Ammon's horn (tissue), 1 donor: ENCODE measurements at regions not wholly inside any gene's neighbourhood (a gene's known extent, or its start where the extent isn't known, plus 50 kb on each side); places are given as distances from the start of the nearest gene placed in this dataset.

ENCODE experiments used
- DNase-seq: peaks from one replicate; pipeline ENCODE4 v3.0.0-alpha.2; 2016; ENCODE audit warnings: low spot score

- no peak for DNase-seq
These were observed 190.6 kb downstream of the MID1IP1 start for GRCh38 chrX:38991656-38992440.

DNA sequence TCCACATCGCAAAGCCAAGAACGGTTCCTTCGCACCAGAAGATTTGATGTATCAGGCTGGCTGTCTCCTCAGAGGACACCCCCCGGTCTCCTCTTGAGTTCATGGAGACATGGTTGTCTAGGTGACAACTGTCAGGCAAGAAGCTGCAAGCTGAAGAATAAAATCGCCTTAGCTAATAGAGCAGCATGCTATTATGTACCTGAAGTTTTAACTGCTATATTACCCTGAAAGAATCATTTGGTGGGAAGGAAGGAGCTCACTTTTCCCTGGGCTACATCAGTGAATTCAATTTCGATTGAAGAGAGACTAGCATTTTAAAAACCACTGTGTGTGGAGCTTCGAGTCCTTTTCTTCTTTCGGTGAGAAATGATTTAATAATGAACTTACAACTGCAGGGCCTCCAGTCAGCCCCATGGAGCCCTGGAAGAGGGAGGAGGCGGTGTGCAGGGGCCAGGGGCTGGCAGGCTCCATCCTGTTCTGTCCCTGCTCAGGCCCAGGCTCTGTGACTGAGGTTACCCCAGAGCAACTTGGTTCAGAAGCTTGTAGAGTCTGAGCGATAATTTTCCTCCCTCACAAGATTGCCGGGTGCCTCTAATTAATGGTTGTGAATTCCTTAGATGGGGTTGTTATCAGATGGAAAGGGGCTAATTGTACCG, 191.3 kb downstream of the MID1IP1 start:
- DNase-seq, result no peak

DNA sequence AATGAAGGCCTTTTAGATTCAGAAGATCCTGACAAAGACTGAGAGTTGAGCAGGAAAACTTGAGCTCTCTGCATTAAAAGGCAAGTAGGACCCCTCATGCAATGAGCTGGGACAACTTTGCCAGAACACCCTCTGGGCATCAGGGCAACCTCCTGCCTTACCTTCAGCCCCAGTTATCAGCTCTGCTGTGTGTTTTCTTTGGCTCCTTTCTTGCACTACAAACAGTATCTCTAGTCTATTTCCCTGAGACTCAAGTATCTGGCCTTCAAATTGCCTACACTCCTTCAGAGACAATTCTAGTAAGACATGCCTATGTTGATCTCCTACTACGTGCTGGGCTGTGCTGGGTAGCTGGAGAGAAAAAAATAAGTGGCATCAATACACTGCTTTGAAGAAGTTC, 192.2 kb downstream of the MID1IP1 start:
- DNase-seq, result no peak

GRCh38 chrX:38999099-38999498, 197.8 kb downstream of the MID1IP1 start:
- DNase-seq, result no peak

- DNase-seq, result no peak
These were observed 198.9 kb downstream of the MID1IP1 start for GRCh38 chrX:38999967-39000745.

- DNase-seq, result no peak
These were observed 199.5 kb downstream of the MID1IP1 start for GRCh38 chrX:39000802-39001201.

GRCh38 chrX:39002466-39002865, 201.2 kb downstream of the MID1IP1 start:
- DNase-seq, result no peak

DNA sequence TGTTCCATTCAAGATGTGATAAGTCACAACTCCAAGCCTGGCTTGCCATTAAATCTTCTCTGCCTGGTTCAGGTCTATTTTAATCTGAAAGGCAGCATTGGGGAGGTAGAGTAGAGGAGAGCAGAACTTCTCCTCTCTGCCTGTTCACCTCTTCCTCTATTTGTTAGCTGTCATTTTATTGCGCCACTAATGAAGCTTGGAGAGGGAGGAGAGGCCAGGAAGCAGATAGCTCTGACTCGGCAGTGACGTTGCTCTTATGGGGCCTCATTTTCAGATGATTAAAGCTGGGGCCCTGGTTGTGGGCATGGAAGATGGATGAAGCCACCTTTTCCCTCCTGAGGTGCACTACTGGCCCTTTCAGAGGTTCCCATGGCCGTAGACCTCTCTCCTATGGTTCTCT, 207.3 kb downstream of the MID1IP1 start:
- DNase-seq, result no peak

GRCh38 chrX:39011454-39012221, 210.4 kb downstream of the MID1IP1 start:
- DNase-seq, result no peak

DNA sequence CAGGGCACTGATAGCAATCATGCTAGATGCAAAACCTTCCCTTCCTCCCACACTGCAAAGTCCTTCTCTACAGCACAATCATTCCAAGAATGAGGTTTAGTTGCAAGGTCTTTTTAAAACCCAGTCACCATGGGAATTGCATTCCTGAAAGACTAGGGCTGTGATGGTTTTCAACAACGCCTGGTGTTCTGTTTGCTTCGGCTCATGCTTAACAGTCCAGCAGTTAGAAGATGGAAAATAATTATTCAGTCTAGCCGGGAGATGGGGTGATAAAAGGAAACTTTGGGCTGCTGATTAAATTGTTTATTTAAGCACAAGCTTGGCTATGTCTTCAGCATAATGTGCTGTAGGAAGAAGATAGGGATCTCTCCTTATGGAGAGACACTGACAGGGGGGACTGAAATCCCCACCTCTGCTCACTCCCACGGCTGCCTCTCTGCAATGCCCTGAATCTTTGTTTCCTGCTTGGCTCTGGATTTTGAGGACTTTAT, 211.4 kb downstream of the MID1IP1 start:
- DNase-seq, result no peak

DNA sequence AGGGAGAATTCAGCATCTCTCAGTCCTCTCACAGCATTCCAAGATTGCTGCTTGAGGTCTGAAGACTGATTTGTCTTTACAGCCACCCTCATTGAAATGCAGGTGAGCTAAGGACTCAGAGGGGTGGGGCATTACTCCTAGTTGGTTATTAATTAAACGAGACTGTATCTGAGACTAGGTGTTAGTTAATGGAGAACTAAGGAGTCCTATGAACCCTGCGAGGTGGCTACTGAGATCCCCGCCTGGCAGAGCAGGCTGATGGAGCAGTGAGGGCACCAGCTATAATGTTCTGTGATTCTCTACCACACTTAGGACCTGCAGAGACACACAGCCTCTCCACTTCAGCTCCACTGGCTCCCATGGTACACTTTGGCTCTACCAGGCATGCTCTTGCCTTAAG, 215.3 kb downstream of the MID1IP1 start:
- DNase-seq, result no peak

GRCh38 chrX:39017077-39017476, 215.8 kb downstream of the MID1IP1 start:
- no peak for DNase-seq

- DNase-seq, result no peak
These were observed 216.5 kb downstream of the MID1IP1 start for GRCh38 chrX:39017716-39018115.

DNA sequence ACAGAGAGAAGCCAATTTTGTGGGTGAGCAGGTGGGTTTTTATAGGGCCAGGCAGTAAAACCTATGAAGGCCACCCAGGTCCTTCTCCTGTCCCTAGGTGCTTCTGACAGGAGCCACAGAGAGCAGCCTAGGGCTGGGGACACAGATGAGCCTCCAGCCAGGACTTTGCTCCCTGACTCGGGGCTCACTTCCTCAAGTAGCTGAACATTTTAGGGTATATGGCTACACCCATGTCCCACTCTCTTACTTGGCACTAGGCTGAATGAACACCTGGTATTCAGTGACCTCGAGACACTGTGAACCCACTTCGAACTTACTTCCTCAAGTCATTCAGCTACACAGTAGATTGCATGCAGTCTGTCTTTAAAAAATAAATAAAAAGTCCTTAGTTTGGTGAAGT, 217.3 kb downstream of the MID1IP1 start:
- no peak for DNase-seq

- no peak for DNase-seq
These were observed 217.8 kb downstream of the MID1IP1 start for GRCh38 chrX:39019056-39019455.

- DNase-seq, result no peak
These were observed 218.9 kb downstream of the MID1IP1 start for GRCh38 chrX:39020051-39020669.

DNA sequence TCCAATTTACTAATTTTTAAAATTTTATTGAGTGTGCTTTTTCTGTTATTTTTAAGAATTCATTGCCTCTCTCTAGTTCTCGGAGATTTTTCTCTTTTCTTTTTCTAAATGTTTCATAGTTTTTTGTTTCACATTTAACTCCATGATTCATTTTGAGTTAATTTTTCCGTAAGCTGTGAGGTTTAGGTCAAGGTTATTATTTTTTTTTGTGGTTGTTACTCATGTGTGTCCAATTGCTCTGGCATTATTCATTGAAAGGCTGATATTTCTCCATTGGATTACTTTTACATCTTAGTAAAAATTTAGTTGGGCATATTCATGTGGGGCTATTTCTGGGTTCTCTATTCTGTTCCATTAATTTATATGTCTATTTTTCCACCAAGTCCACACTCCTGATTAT, 220.8 kb downstream of the MID1IP1 start:
- DNase-seq, result no peak

DNA sequence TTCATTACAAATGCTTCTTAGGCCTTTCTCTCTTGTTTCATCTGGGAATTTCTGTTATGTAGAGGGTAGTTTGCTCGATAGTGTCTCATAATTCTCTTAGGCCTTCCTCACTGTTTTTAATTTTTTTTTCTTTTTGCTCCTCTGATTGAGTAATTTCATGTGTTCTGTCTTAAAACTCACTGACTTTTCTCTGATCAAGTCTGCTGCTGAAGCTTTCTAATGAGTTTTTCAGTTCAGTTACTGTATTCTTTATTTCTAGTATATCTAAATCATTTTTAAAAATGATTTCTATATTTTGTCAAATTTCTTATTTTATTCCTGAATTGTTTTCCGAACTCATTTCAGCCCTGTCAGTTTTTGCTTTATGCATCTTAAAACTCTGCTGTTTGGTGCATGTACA, 228.0 kb downstream of the MID1IP1 start:
- DNase-seq, result no peak

- DNase-seq, result no peak
These were observed 229.4 kb downstream of the MID1IP1 start for GRCh38 chrX:39030636-39031035.

GRCh38 chrX:39039890-39040289, 238.6 kb downstream of the MID1IP1 start:
- no peak for DNase-seq

GRCh38 chrX:39043838-39044550, 242.7 kb downstream of the MID1IP1 start:
- no peak for DNase-seq
